Neural cell (in vitro differentiated cells): ENCODE measurements at regions not wholly inside any gene's neighbourhood (a gene's known extent, or its start where the extent isn't known, plus 50 kb on each side); places are given as distances from the start of the nearest gene placed in this dataset.
"Not testable (repeated sequence)": the region's sequence is repeated elsewhere in the genome, so short reads cannot be mapped to it uniquely, and the experiment has no call there.

Source experiments
- CTCF ChIP-seq: fragments of 450-650 bp; IDR thresholded peaks from 2 replicates; pipeline ENCODE4 v1.5.1; 2014; ENCODE audit warnings: antibody characterized with exemption, mild to moderate bottlenecking, moderate library complexity; ENCODE audit not compliant: poor library complexity, severe bottlenecking
- EP300 ChIP-seq: fragments of 450-650 bp; conservative IDR thresholded peaks from 2 replicates; pipeline ENCODE4 v1.6.1; 2014; ENCODE audit warnings: antibody characterized with exemption, mild to moderate bottlenecking, moderate library complexity; ENCODE audit not compliant: poor library complexity, severe bottlenecking
- EZH2 ChIP-seq: fragments of 200-600, 300-800 bp; shearing (Covaris generic), sonication (generic); IDR thresholded peaks from 2 replicates; pipeline ENCODE4 v1.6.1; 2014; ENCODE audit warnings: antibody characterized with exemption, low read length, borderline replicate concordance, mild to moderate bottlenecking; ENCODE audit not compliant: insufficient read depth, poor library complexity, severe bottlenecking
- POLR2AphosphoS5 ChIP-seq: IDR thresholded peaks from 2 replicates; pipeline ENCODE4 v1.6.1; 2012
- RAD21 ChIP-seq: fragments of 450-650 bp; conservative IDR thresholded peaks from 2 replicates; pipeline ENCODE4 v1.6.1; 2014; ENCODE audit warnings: antibody characterized with exemption, mild to moderate bottlenecking, moderate library complexity
- REST ChIP-seq: IDR thresholded peaks from 2 replicates; pipeline ENCODE4 v1.6.1; 2012; ENCODE audit warnings: borderline replicate concordance
- SMC3 ChIP-seq: fragments of 450-650 bp; conservative IDR thresholded peaks from 2 replicates; pipeline ENCODE4 v1.6.1; 2014; ENCODE audit warnings: antibody characterized with exemption, mild to moderate bottlenecking, moderate library complexity; ENCODE audit not compliant: poor library complexity
- TAF1 ChIP-seq: IDR thresholded peaks from 2 replicates; pipeline ENCODE4 v1.6.1; 2012; ENCODE audit warnings: low read depth

GRCh38 chr12:124373701-124374100 lies 78.8 kb downstream of the RFLNA start:
- not testable (repeated sequence) for TF ChIP-seq EZH2, CTCF, SMC3, EP300, RAD21, POLR2AphosphoS5, REST, TAF1
